ENCODE measurements at regions not wholly inside any gene's neighbourhood (a gene's known extent, or its start where the extent isn't known, plus 50 kb on each side); places are given as distances from the start of the nearest gene placed in this dataset.

- no peak for DNase-seq (ENCODE audit: low spot score)
- intact Hi-C loops (cut with DNase I), result no loop called here
These were observed 236.6 kb upstream of the MMADHC start for GRCh38 chr2:149824136-149824535.

- intact Hi-C loops (cut with DNase I), result no loop called here
- DNase-seq (ENCODE audit: low spot score), result no peak
These were observed 231.9 kb upstream of the MMADHC start for GRCh38 chr2:149819356-149819957.

GRCh38 chr2:149816756-149817551, 229.4 kb upstream of the MMADHC start:
- intact Hi-C loops (cut with DNase I), result no loop called here
- DNase-seq (ENCODE audit: low spot score), result no peak

- DNase-seq (ENCODE audit: low spot score), result no peak
- intact Hi-C loops (cut with DNase I), result no loop called here
These were observed 228.4 kb upstream of the MMADHC start for GRCh38 chr2:149815941-149816340.

- intact Hi-C loops (cut with DNase I), result no loop called here
- no peak for DNase-seq (ENCODE audit: low spot score)
These were observed 227.3 kb upstream of the MMADHC start for GRCh38 chr2:149814901-149815300.

- no peak for DNase-seq (ENCODE audit: low spot score)
- intact Hi-C loops (cut with DNase I), result no loop called here
These were observed 226.5 kb upstream of the MMADHC start for GRCh38 chr2:149814049-149814448.

GRCh38 chr2:149808556-149808955, 221.0 kb upstream of the MMADHC start:
- intact Hi-C loops (cut with DNase I), result no loop called here
- DNase-seq (ENCODE audit: low spot score), result no peak

GRCh38 chr2:149806651-149807050, 219.1 kb upstream of the MMADHC start:
- intact Hi-C loops (cut with DNase I), result no loop called here

GRCh38 chr2:149800624-149801542, 213.3 kb upstream of the MMADHC start:
- DNase-seq (ENCODE audit: low spot score), result no peak
- intact Hi-C loops (cut with DNase I), result no loop called here

More at GRCh38 chr2:149806651-149807050, 219.1 kb upstream of the MMADHC start:
- DNase-seq (ENCODE audit: low spot score), result no peak

GRCh38 chr2:149799013-149799705, 211.6 kb upstream of the MMADHC start:
- DNase-seq (ENCODE audit: low spot score), result no peak
- intact Hi-C loops (cut with DNase I), result no loop called here

- intact Hi-C loops (cut with DNase I), result no loop called here
- DNase-seq (ENCODE audit: low spot score), result no peak
These were observed 209.5 kb upstream of the MMADHC start for GRCh38 chr2:149797030-149797429.

GRCh38 chr2:149789549-149789948, 202.0 kb upstream of the MMADHC start:
- intact Hi-C loops (cut with DNase I), result no loop called here
- DNase-seq (ENCODE audit: low spot score), result no peak

- intact Hi-C loops (cut with DNase I), result no loop called here
- DNase-seq (ENCODE audit: low spot score), result no peak
These were observed 199.6 kb upstream of the MMADHC start for GRCh38 chr2:149787206-149787605.

GRCh38 chr2:149783284-149783683, 195.7 kb upstream of the MMADHC start:
- intact Hi-C loops (cut with DNase I), result no loop called here
- DNase-seq (ENCODE audit: low spot score), result no peak

GRCh38 chr2:149782572-149782971, 195.0 kb upstream of the MMADHC start:
- intact Hi-C loops (cut with DNase I), result no loop called here
- no peak for DNase-seq (ENCODE audit: low spot score)

- no peak for DNase-seq (ENCODE audit: low spot score)
These were observed 193.8 kb upstream of the MMADHC start for GRCh38 chr2:149781263-149781808.

GRCh38 chr2:149773006-149773405, 185.4 kb upstream of the MMADHC start:
- DNase-seq (ENCODE audit: low spot score), result no peak
- intact Hi-C loops (cut with DNase I), result no loop called here

More at GRCh38 chr2:149781263-149781808, 193.8 kb upstream of the MMADHC start:
- intact Hi-C loops (cut with DNase I), result no loop called here

GRCh38 chr2:149768320-149768799, 180.8 kb upstream of the MMADHC start:
- intact Hi-C loops (cut with DNase I), result no loop called here
- DNase-seq (ENCODE audit: low spot score), result no peak

GRCh38 chr2:149767516-149767974, 180.0 kb upstream of the MMADHC start:
- intact Hi-C loops (cut with DNase I), result no loop called here
- no peak for DNase-seq (ENCODE audit: low spot score)
